HK-2 (cell line): ENCODE measurements at regions not wholly inside any gene's neighbourhood (a gene's known extent, or its start where the extent isn't known, plus 50 kb on each side); places are given as distances from the start of the nearest gene placed in this dataset.

Experiments used
- DNase-seq: peaks from one replicate; pipeline ENCODE4 v3.0.0-alpha.2; 2018; ENCODE audit not compliant: unreplicated experiment

- no peak for DNase-seq
These were observed 52.3 kb upstream of the KLHL25 start for GRCh38 chr15:85847031-85847430.

GRCh38 chr15:85849946-85850345 is 55.2 kb upstream of the KLHL25 start:
- no peak for DNase-seq

- DNase-seq, result no peak
These were observed 58.2 kb upstream of the KLHL25 start for GRCh38 chr15:85852969-85853368.

- peak; percentile 12 for DNase-seq
These were observed 59.8 kb upstream of the KLHL25 start for GRCh38 chr15:85854345-85855097.

DNA sequence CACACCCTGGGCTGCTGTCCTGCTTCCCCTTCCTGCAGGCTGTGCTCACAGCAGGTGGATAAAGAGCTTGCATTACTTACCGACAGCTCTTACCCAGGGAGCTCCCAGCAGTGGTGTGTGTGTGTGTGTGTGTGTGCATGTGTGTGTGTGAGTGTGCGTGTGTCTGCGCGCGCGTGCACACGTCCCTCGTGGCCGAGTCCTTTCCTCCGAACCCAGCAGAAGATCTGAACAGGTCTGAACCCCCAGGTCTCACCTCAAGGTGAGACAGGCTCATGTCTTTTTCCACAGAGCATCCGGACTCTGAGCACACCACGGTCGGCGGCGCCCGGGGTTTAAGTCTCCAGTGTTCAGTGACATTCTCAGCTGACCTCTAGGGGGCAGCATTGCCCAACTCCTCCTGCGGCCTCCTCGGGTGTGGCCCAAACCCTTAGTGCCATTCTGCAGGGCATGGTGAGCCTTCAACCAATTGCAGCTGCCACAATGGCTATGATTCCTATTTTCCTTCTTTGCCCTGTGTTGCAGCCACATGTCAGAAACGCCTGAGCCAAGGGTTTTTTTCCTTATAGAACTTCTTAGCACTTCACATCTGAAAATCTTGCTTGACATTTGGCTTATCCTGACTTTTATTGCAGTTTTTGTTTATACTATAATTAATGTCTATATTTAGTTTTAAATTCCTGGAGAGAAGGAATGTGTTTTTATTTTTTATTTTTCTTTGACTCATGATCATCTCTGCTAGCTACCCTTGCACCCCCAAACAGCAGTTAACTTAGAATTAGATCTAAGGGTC is 64.1 kb upstream of the KLHL25 start:
- peak; percentile 58 for DNase-seq

GRCh38 chr15:85859671-85860070 is 64.9 kb upstream of the KLHL25 start:
- DNase-seq, result no peak

DNA sequence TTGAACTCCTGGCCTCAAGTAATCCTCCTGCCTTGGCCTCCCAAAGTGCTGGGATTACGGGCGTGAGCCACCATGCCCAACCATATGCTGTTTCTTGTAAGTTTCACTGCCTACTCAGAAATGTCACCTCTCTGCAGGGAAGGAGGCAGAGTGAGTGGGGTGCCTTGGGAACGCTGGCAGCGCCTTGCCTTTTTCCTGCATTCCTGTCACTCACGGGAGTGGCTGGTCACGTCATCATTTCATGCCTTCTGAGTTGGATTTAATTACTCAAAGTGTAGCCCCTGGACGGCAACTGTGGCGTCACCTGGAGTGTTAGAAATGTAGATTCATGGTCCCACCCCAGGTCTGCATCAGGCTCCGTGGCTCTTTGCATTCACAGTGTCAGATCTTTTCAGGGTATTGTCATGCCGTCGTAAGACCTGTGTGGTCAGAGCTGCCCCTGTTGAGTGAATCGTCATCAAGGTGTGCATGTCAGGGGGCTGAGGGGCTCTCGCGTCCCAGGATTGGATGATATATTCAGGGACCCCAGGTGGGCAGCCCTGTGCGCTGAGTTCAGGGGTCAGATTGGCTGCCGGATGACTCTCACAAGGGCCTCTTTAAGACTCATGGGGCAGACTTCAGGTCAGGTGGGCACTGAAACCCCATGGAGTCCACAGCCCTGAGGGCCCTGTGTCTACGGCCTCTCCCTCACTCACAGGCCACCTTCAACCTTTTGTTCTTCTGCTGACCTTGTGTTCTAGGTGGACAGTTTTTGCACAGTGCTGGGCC is 65.9 kb upstream of the KLHL25 start:
- no peak for DNase-seq

DNA sequence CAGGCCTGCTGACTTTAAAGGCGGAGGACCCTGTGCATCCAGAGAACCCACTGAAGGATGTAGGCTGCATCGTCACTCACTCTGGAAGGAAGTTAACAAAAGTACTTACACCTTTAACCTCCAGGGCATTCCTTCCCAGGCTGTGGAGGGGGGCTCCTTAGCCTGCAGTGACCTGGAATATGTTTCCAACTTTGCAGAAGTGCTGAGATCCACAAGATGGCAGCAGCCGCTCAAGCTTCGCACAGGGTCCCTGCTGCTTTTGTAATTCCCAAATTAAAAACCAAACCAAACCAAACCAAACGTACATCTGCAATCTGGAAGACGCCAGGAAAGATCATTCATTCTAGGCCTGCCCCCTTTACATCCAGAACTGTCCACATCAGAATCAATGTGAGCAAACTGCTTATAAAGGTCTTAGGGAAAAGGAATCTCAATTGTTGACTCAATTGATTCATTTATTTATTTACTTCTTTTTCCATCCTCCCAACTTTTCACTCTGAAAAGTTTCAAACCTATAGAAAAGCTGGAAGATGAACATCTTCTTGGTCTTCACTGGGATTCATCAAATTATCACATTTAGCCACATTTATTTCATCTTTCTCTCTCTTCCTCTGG is 70.5 kb upstream of the KLHL25 start:
- peak; percentile 4 for DNase-seq

DNA sequence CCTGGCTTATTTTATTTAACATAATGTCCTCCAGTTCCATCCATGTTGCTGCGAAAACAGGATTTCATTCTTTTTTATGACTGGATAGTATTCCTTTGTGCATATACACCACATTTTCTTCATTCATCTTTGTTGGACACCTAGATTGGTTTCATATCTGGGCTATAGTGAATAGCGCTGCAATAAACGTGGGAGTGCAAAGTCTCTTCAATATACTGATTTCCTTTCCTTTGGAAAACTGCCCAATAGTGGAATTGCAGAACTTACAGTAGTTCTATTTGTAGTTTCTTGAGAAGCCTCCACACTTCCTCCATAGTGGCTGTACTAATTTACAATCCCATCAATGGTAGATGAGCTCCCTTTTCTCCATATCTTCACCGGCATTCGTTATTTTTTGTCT is 72.5 kb upstream of the KLHL25 start:
- no peak for DNase-seq

GRCh38 chr15:85869124-85869523 is 74.4 kb upstream of the KLHL25 start:
- DNase-seq, result no peak

- no peak for DNase-seq
These were observed 75.7 kb upstream of the KLHL25 start for GRCh38 chr15:85870216-85871014.

- no peak for DNase-seq
These were observed 76.8 kb upstream of the KLHL25 start for GRCh38 chr15:85871545-85871944.

DNA sequence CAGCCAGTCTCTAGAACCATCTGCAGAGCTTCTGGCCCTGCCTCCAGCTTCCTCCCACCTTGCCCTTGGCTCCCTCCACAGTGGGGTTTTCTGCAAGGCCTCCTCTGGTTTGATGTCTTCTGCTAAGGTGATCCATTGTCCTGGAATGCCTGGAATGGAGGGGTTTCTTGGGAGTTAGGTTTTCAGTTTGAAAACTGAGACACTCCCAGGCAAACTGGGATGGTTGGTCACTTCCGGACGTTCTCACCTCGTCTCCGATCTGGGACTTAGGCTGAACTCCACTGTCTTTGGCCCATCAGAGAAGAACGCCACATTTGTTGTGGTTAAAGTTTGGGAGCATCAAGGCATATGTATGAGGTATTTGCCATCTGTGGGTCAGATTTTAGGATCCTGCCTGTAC is 77.4 kb upstream of the KLHL25 start:
- no peak for DNase-seq

DNA sequence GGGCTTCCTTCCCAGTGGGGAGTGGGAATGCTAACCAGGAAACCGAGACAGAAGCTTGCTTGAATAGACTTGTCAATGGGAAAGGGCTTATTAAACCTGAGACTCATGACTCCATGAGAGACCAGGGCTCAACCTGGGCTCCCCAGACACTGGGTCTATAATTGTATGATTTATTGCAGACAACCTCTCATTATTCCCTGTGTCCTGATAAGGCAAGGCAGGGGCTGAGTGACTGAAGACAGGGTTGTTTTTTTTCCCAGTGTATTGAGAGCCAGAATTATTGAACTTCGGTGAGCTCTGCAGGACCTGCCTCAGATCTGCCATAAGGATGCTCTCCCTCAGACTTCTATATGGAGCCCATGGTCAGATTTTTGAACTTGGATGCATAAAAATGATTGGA is 79.5 kb upstream of the KLHL25 start:
- DNase-seq, result no peak

DNA sequence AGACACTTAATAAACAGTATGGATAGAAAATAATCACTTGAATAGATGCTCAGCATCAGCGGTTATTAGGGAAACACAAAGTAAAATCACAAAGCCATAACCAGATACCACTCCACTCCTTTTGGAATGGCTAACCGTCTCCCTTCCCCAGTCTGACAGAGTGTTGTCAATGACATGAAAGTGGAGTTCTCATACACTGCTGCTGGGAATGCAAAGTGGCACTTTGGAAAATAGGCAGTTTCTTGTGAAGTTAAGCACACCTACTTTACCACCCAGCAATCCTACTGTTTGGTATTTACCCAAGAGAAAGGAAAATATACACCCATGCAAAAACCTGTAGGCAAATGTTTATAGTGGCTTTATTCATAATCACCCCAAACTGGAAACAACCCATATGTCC is 81.0 kb upstream of the KLHL25 start:
- DNase-seq, result no peak

- DNase-seq, result no peak
These were observed 84.1 kb upstream of the KLHL25 start for GRCh38 chr15:85878828-85879225.

- DNase-seq, result no peak
These were observed 84.8 kb upstream of the KLHL25 start for GRCh38 chr15:85879334-85880163.

- DNase-seq, result no peak
These were observed 85.9 kb upstream of the KLHL25 start for GRCh38 chr15:85880501-85881190.

GRCh38 chr15:85886309-85886811 is 91.6 kb upstream of the KLHL25 start:
- DNase-seq, result no peak
